Mesendoderm (in vitro differentiated cells): ENCODE measurements at regions not wholly inside any gene's neighbourhood (a gene's known extent, or its start where the extent isn't known, plus 50 kb on each side); places are given as distances from the start of the nearest gene placed in this dataset.
A peak's percentile ranks its signal among the peaks of the same experiment; 100 is the strongest.

Source experiments
- DNase-seq: peaks from one replicate; pipeline ENCODE4 v3.0.0; 2013
- H2AK5ac ChIP-seq: 2 replicates; pipeline ENCODE4 v1.6.1; 2013; ENCODE audit warnings: low read length, inconsistent platforms
- H2BK120ac ChIP-seq: 2 replicates; pipeline ENCODE4 v1.6.1; 2013; ENCODE audit warnings: low read depth, mild to moderate bottlenecking, low read length, moderate library complexity, mixed read lengths
- H2BK15ac ChIP-seq: replicated peaks from 2 replicates; pipeline ENCODE4 v1.6.1; 2013; ENCODE audit warnings: low read depth, mild to moderate bottlenecking, moderate library complexity
- H2BK5ac ChIP-seq: 2 replicates; pipeline ENCODE4 v1.6.1; 2013; ENCODE audit warnings: low read length, inconsistent platforms
- H3K18ac ChIP-seq: 2 replicates; pipeline ENCODE4 v1.6.1; 2013; ENCODE audit warnings: mild to moderate bottlenecking, low read length, mixed read lengths
- H3K23ac ChIP-seq: one replicate; pipeline ENCODE4 v1.6.1; 2013; ENCODE audit warnings: low read length
- H3K27ac ChIP-seq: 2 replicates; pipeline ENCODE4 v1.5.1; 2013; ENCODE audit warnings: low read depth, mild to moderate bottlenecking, inconsistent platforms, low read length, moderate library complexity
- H3K27me3 ChIP-seq: 2 replicates; pipeline ENCODE4 v1.6.1; 2013; ENCODE audit warnings: low read length, control low read depth, mild to moderate bottlenecking, inconsistent platforms; ENCODE audit not compliant: insufficient read depth, poor library complexity
- H3K36me3 ChIP-seq: 2 replicates; pipeline ENCODE4 v1.6.1; 2013; ENCODE audit warnings: low read length, inconsistent platforms; ENCODE audit not compliant: control insufficient read depth, insufficient read depth
- H3K4ac ChIP-seq: one replicate; pipeline ENCODE4 v1.6.1; 2013; ENCODE audit warnings: low read depth, mild to moderate bottlenecking, low read length, moderate library complexity
- H3K4me1 ChIP-seq: 2 replicates; pipeline ENCODE4 v1.6.1; 2013; ENCODE audit warnings: low read depth, low read length, inconsistent platforms; ENCODE audit not compliant: control insufficient read depth
- H3K4me2 ChIP-seq: 2 replicates; pipeline ENCODE4 v1.6.1; 2013; ENCODE audit warnings: low read length
- H3K4me3 ChIP-seq: 2 replicates; pipeline ENCODE4 v1.5.1; 2013; ENCODE audit warnings: mild to moderate bottlenecking, low read length
- H3K56ac ChIP-seq: one replicate; pipeline ENCODE4 v1.6.1; 2013; ENCODE audit warnings: low read length
- H3K79me1 ChIP-seq: 2 replicates; pipeline ENCODE4 v1.6.1; 2013; ENCODE audit warnings: low read length, inconsistent platforms
- H3K79me2 ChIP-seq: 2 replicates; pipeline ENCODE4 v1.6.1; 2013; ENCODE audit warnings: mild to moderate bottlenecking, low read length; ENCODE audit not compliant: control insufficient read depth, insufficient read depth
- H3K9ac ChIP-seq: 2 replicates; pipeline ENCODE4 v1.6.1; 2013; ENCODE audit warnings: low read length, inconsistent platforms
- H4K5ac ChIP-seq: one replicate; pipeline ENCODE4 v1.6.1; 2013; ENCODE audit warnings: low read length
- H4K8ac ChIP-seq: one replicate; pipeline ENCODE4 v1.6.1; 2013; ENCODE audit warnings: low read depth, mild to moderate bottlenecking, control low read depth, low read length, moderate library complexity
- WGBS: extraction: QIAGEN DNeasy Blood & Tissue Kit; methylation state at CpG from one replicate; pipeline ENCODE4 v1.1.7; 2013; ENCODE audit warnings: low lambda C conversion rate, missing lambda C conversion rate; ENCODE audit not compliant: insufficient coverage; ENCODE audit errors: extremely low coverage; 5-methylcytosine and 5-hydroxymethylcytosine counted together

- Histone ChIP-seq H3K4me3 (no peak overlapping the region), H3K4ac (no peak overlapping the region), H3K27me3 (no peaks in the 10 kb centered on the region), H3K27ac (no peak overlapping the region), H4K5ac (no peak overlapping the region), H2AK5ac (no peak overlapping the region), H3K4me2 (no peak overlapping the region), H3K23ac (no peak overlapping the region), H2BK15ac (no peak overlapping the region), H3K4me1 (no peaks in the 10 kb centered on the region), H3K36me3 (no peaks in the 10 kb centered on the region), H2BK120ac (no peak overlapping the region), H3K9ac (no peak overlapping the region), H3K56ac (no peak overlapping the region), H2BK5ac (no peak overlapping the region), H3K79me1 (no peaks in the 10 kb centered on the region), H3K79me2 (no peaks in the 10 kb centered on the region), H3K18ac (no peak overlapping the region), H4K8ac (no peak overlapping the region)
- no peak for DNase-seq
- WGBS = no CpG with 5 or more reads among the region's 5 CpGs
Measured at GRCh38 chr5:89044674-89045200, 161.8 kb upstream of the MEF2C start.

- Histone ChIP-seq H2BK5ac (no peak overlapping the region), H3K27me3 (no peaks in the 10 kb centered on the region), H2AK5ac (no peak overlapping the region), H2BK15ac (no peak overlapping the region), H3K18ac (no peak overlapping the region), H3K4ac (no peak overlapping the region), H3K9ac (no peak overlapping the region), H3K36me3 (no peaks in the 10 kb centered on the region), H3K23ac (no peak overlapping the region), H3K4me1 (no peaks in the 10 kb centered on the region), H4K5ac (no peak overlapping the region), H3K56ac (no peak overlapping the region), H3K4me3 (no peak overlapping the region), H3K79me1 (no peaks in the 10 kb centered on the region), H4K8ac (no peak overlapping the region), H3K79me2 (no peaks in the 10 kb centered on the region), H3K27ac (no peak overlapping the region), H3K4me2 (no peak overlapping the region), H2BK120ac (no peak overlapping the region)
- DNase-seq = peak; percentile 48
- no CpG with 5 or more reads among the region's 1 CpG for WGBS
Measured at GRCh38 chr5:89043676-89044075, 160.7 kb upstream of the MEF2C start.

GRCh38 chr5:89042746-89043145 lies 159.8 kb upstream of the MEF2C start:
- H3K27me3 ChIP-seq = no peaks in the 10 kb centered on the region
- no peak for DNase-seq
- no peak overlapping the region for H3K18ac ChIP-seq
- no CpG with 5 or more reads among the region's 2 CpGs for WGBS
- no peaks in the 10 kb centered on the region for H3K79me2 ChIP-seq
- H3K4me3 ChIP-seq = no peak overlapping the region
- no peak overlapping the region for H2AK5ac ChIP-seq
- no peak overlapping the region for H3K4me2 ChIP-seq
- no peak overlapping the region for H3K27ac ChIP-seq
- no peak overlapping the region for H4K8ac ChIP-seq
- no peak overlapping the region for H2BK120ac ChIP-seq
- no peak overlapping the region for H3K23ac ChIP-seq
- no peak overlapping the region for H4K5ac ChIP-seq
- no peak overlapping the region for H3K9ac ChIP-seq
- no peaks in the 10 kb centered on the region for H3K79me1 ChIP-seq
- H3K4me1 ChIP-seq = no peaks in the 10 kb centered on the region
- no peak overlapping the region for H2BK15ac ChIP-seq
- no peaks in the 10 kb centered on the region for H3K36me3 ChIP-seq
- no peak overlapping the region for H2BK5ac ChIP-seq
- no peak overlapping the region for H3K4ac ChIP-seq
- H3K56ac ChIP-seq = no peak overlapping the region

GRCh38 chr5:89041976-89042375 lies 159.0 kb upstream of the MEF2C start:
- H3K18ac ChIP-seq = no peak overlapping the region
- no peak overlapping the region for H2BK120ac ChIP-seq
- no peak overlapping the region for H2BK15ac ChIP-seq
- H3K4ac ChIP-seq = no peak overlapping the region
- no peak overlapping the region for H3K9ac ChIP-seq
- H3K36me3 ChIP-seq = no peaks in the 10 kb centered on the region
- H4K8ac ChIP-seq = no peak overlapping the region
- H3K56ac ChIP-seq = no peak overlapping the region
- H3K79me1 ChIP-seq = no peaks in the 10 kb centered on the region
- no peak overlapping the region for H2BK5ac ChIP-seq
- H2AK5ac ChIP-seq = no peak overlapping the region
- no peak for DNase-seq
- H3K4me2 ChIP-seq = no peak overlapping the region
- no peaks in the 10 kb centered on the region for H3K4me1 ChIP-seq
- no peak overlapping the region for H3K4me3 ChIP-seq
- no CpG with 5 or more reads among the region's 3 CpGs for WGBS
- no peak overlapping the region for H4K5ac ChIP-seq
- no peak overlapping the region for H3K27ac ChIP-seq
- H3K23ac ChIP-seq = no peak overlapping the region
- no peaks in the 10 kb centered on the region for H3K79me2 ChIP-seq
- no peaks in the 10 kb centered on the region for H3K27me3 ChIP-seq

GRCh38 chr5:89041249-89041779 lies 158.3 kb upstream of the MEF2C start:
- no peak overlapping the region for H3K27ac ChIP-seq
- no peak overlapping the region for H3K56ac ChIP-seq
- no peaks in the 10 kb centered on the region for H3K27me3 ChIP-seq
- H2AK5ac ChIP-seq = no peak overlapping the region
- no peak overlapping the region for H3K4me3 ChIP-seq
- H3K36me3 ChIP-seq = no peaks in the 10 kb centered on the region
- no peak for DNase-seq
- H3K23ac ChIP-seq = no peak overlapping the region
- H2BK15ac ChIP-seq = no peak overlapping the region
- no peaks in the 10 kb centered on the region for H3K79me1 ChIP-seq
- no peaks in the 10 kb centered on the region for H3K4me1 ChIP-seq
- no peak overlapping the region for H2BK120ac ChIP-seq
- no CpG with 5 or more reads among the region's 3 CpGs for WGBS
- H3K18ac ChIP-seq = no peak overlapping the region
- H3K4ac ChIP-seq = no peak overlapping the region
- H4K8ac ChIP-seq = no peak overlapping the region
- H3K79me2 ChIP-seq = no peaks in the 10 kb centered on the region
- H3K9ac ChIP-seq = no peak overlapping the region
- no peak overlapping the region for H2BK5ac ChIP-seq
- H3K4me2 ChIP-seq = no peak overlapping the region
- H4K5ac ChIP-seq = no peak overlapping the region
